ENCODE measurements at regions not wholly inside any gene's neighbourhood (a gene's known extent, or its start where the extent isn't known, plus 50 kb on each side); places are given as distances from the start of the nearest gene placed in this dataset.

- no peak overlapping the region for H3K27ac ChIP-seq (ENCODE audit: low read length)
- H3K36me3 ChIP-seq (ENCODE audit: insufficient read depth, low read length), result no peaks in the 10 kb centered on the region
- no peak for ATAC-seq (ENCODE audit: insufficient read depth, low read depth)
- H3K9me3 ChIP-seq (ENCODE audit: insufficient read depth, low read length, severe bottlenecking), result no peaks in the 10 kb centered on the region
- no peaks in the 10 kb centered on the region for H4K20me1 ChIP-seq (ENCODE audit: insufficient read depth, low read length)
- H3K4me1 ChIP-seq (ENCODE audit: insufficient read depth, low read length), result no peaks in the 10 kb centered on the region
- peaks cover 3% of the 10 kb centered on the region for H3K27me3 ChIP-seq (ENCODE audit: insufficient read depth, low read length, poor library complexity)
- DNase-seq, result no peak
- no peak overlapping the region for H3K4me3 ChIP-seq (ENCODE audit: low read depth in 1 of 2, low read length in 2 of 2)
- H3K4me2 ChIP-seq (ENCODE audit: insufficient read depth, low read length), result no peak overlapping the region
- H3K9ac ChIP-seq (ENCODE audit: low read depth, low read length), result no peak overlapping the region
- TF ChIP-seq EZH2 (IDR thresholded peaks at IDR 0.05; ENCODE audit: borderline replicate concordance, low read depth, low read length, severe bottlenecking), result no peak
- no peak for TF ChIP-seq CTCF (IDR thresholded peaks at IDR 0.05; ENCODE audit: borderline replicate concordance, extremely low read depth, low read length, poor library complexity, severe bottlenecking)
- H3K79me2 ChIP-seq (ENCODE audit: insufficient read depth, low read length), result no peaks in the 10 kb centered on the region
- H2AFZ ChIP-seq (ENCODE audit: low read depth, low read length), result no peak overlapping the region
Observed at GRCh38 chr10:128751851-128752250, 625.6 kb upstream of the MKI67 start.

GRCh38 chr10:128759174-128759573, 633.0 kb upstream of the MKI67 start:
- Histone ChIP-seq H3K36me3 (ENCODE audit: insufficient read depth, low read length) (no peaks in the 10 kb centered on the region), H2AFZ (ENCODE audit: low read depth, low read length) (no peak overlapping the region), H3K9me3 (ENCODE audit: insufficient read depth, low read length, severe bottlenecking) (no peaks in the 10 kb centered on the region), H4K20me1 (ENCODE audit: insufficient read depth, low read length) (no peaks in the 10 kb centered on the region), H3K4me3 (ENCODE audit: low read depth in 1 of 2, low read length in 2 of 2) (no peak overlapping the region), H3K27ac (ENCODE audit: low read length) (no peak overlapping the region), H3K4me1 (ENCODE audit: insufficient read depth, low read length) (no peaks in the 10 kb centered on the region), H3K4me2 (ENCODE audit: insufficient read depth, low read length) (no peak overlapping the region), H3K79me2 (ENCODE audit: insufficient read depth, low read length) (no peaks in the 10 kb centered on the region), H3K9ac (ENCODE audit: low read depth, low read length) (no peak overlapping the region), H3K27me3 (ENCODE audit: insufficient read depth, low read length, poor library complexity) (peaks cover 3% of the 10 kb centered on the region)
- DNase-seq, result no peak
- ATAC-seq (ENCODE audit: insufficient read depth, low read depth), result no peak
- TF ChIP-seq EZH2 (IDR thresholded peaks at IDR 0.05; ENCODE audit: borderline replicate concordance, low read depth, low read length, severe bottlenecking) (no peak), CTCF (IDR thresholded peaks at IDR 0.05; ENCODE audit: borderline replicate concordance, extremely low read depth, low read length, poor library complexity, severe bottlenecking) (no peak)

GRCh38 chr10:128763588-128763987, 637.4 kb upstream of the MKI67 start:
- peaks cover 3% of the 10 kb centered on the region for H3K27me3 ChIP-seq (ENCODE audit: insufficient read depth, low read length, poor library complexity)
- no peaks in the 10 kb centered on the region for H3K79me2 ChIP-seq (ENCODE audit: insufficient read depth, low read length)
- DNase-seq (no peak), ATAC-seq (ENCODE audit: insufficient read depth, low read depth) (no peak)
- H3K9ac ChIP-seq (ENCODE audit: low read depth, low read length), result no peak overlapping the region
- H4K20me1 ChIP-seq (ENCODE audit: insufficient read depth, low read length), result no peaks in the 10 kb centered on the region
- no peak overlapping the region for H3K27ac ChIP-seq (ENCODE audit: low read length)
- no peak overlapping the region for H3K4me3 ChIP-seq (ENCODE audit: low read depth in 1 of 2, low read length in 2 of 2)
- H2AFZ ChIP-seq (ENCODE audit: low read depth, low read length), result no peak overlapping the region
- no peak overlapping the region for H3K4me2 ChIP-seq (ENCODE audit: insufficient read depth, low read length)
- H3K36me3 ChIP-seq (ENCODE audit: insufficient read depth, low read length), result no peaks in the 10 kb centered on the region
- no peaks in the 10 kb centered on the region for H3K9me3 ChIP-seq (ENCODE audit: insufficient read depth, low read length, severe bottlenecking)
- TF ChIP-seq EZH2 (IDR thresholded peaks at IDR 0.05; ENCODE audit: borderline replicate concordance, low read depth, low read length, severe bottlenecking) (no peak), CTCF (IDR thresholded peaks at IDR 0.05; ENCODE audit: borderline replicate concordance, extremely low read depth, low read length, poor library complexity, severe bottlenecking) (no peak)
- peaks cover 8% of the 10 kb centered on the region for H3K4me1 ChIP-seq (ENCODE audit: insufficient read depth, low read length)

- H3K4me1 ChIP-seq (ENCODE audit: insufficient read depth, low read length), result peaks cover 8% of the 10 kb centered on the region
- no peak overlapping the region for H2AFZ ChIP-seq (ENCODE audit: low read depth, low read length)
- H3K79me2 ChIP-seq (ENCODE audit: insufficient read depth, low read length), result no peaks in the 10 kb centered on the region
- H3K27ac ChIP-seq (ENCODE audit: low read length), result no peak overlapping the region
- ATAC-seq (ENCODE audit: insufficient read depth, low read depth) (no peak), DNase-seq (no peak)
- no peaks in the 10 kb centered on the region for H3K36me3 ChIP-seq (ENCODE audit: insufficient read depth, low read length)
- no peak overlapping the region for H3K4me3 ChIP-seq (ENCODE audit: low read depth in 1 of 2, low read length in 2 of 2)
- no peaks in the 10 kb centered on the region for H4K20me1 ChIP-seq (ENCODE audit: insufficient read depth, low read length)
- peaks cover 3% of the 10 kb centered on the region for H3K27me3 ChIP-seq (ENCODE audit: insufficient read depth, low read length, poor library complexity)
- H3K9me3 ChIP-seq (ENCODE audit: insufficient read depth, low read length, severe bottlenecking), result no peaks in the 10 kb centered on the region
- no peak overlapping the region for H3K9ac ChIP-seq (ENCODE audit: low read depth, low read length)
- no peak overlapping the region for H3K4me2 ChIP-seq (ENCODE audit: insufficient read depth, low read length)
- no peak for TF ChIP-seq EZH2 (IDR thresholded peaks at IDR 0.05; ENCODE audit: borderline replicate concordance, low read depth, low read length, severe bottlenecking)
- TF ChIP-seq CTCF (IDR thresholded peaks at IDR 0.05; ENCODE audit: borderline replicate concordance, extremely low read depth, low read length, poor library complexity, severe bottlenecking), result no peak
Observed at GRCh38 chr10:128764190-128764589, 638.0 kb upstream of the MKI67 start.
